Astrocyte of the cerebellum (primary cell): ENCODE measurements at regions not wholly inside any gene's neighbourhood (a gene's known extent, or its start where the extent isn't known, plus 50 kb on each side); places are given as distances from the start of the nearest gene placed in this dataset.

ENCODE experiments used
- DNase-seq: peaks from one replicate; pipeline ENCODE4 v3.0.0-alpha.2; 2011; ENCODE audit warnings: low read depth
- H3K4me3 ChIP-seq: 2 replicates; pipeline ENCODE4 v1.5.1; 2011; ENCODE audit warnings: mild to moderate bottlenecking, low read depth, low read length, moderate library complexity
- in situ Hi-C: cut with HindIII; loops from 2 replicates; pipeline ENCODE4 v1.10.0; 2017; ENCODE audit warnings: low sequenced_read_pairs
- TF ChIP-seq, protein P1 (sequence below): IDR thresholded peaks from 2 replicates; pipeline ENCODE4 v1.5.1; 2012; ENCODE audit warnings: low read length, low read depth, moderate library complexity, mild to moderate bottlenecking; ENCODE audit errors: missing control alignments

DNA sequence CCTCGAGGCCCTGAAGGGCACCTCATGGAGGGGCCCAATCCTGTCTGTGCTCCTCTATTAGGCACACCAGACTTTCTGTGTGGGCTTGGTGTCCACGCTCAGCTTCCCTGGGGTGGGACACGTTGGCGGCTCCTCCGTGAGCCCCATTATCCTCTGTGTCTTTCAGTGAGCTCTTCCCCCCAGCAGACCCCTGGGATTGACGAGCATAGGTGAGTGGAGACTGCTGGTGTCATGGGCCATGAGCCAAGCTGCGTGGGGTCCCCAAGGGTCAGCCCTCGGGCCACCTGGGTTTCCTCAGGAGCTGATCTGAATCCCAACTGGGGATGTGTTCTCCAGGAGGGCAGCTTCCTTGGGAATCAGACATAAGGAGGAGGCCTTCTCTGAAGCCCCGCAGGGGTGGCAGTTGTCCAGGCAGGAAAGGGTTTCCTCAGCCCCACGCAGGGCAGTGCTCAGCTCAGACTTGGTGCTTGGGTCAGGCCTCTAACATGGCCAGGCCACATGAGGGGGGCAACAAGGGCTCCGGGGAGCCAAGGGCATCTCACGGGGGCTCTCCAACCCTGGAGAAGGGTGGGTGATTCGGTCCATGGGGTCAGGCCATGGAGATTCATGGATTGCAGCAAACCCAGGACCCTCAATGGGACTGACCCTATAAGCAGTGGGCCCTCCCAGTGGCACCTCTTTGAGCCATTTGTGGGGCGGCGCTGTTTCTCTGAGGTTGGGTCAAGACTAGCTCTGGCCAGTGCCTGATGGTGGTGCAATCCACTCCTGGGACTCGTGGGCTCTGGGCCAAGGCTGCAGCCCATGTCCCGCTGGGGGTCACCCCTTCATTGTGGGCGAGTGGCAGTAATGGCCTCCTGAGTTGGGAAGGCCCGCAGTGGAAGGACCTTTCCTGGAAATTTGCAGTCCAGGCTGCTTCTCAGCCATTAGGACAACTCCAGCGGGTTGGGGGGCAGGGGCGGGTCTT lies 222.5 kb downstream of the SNRPN start:
- TF ChIP-seq, protein P1, sequence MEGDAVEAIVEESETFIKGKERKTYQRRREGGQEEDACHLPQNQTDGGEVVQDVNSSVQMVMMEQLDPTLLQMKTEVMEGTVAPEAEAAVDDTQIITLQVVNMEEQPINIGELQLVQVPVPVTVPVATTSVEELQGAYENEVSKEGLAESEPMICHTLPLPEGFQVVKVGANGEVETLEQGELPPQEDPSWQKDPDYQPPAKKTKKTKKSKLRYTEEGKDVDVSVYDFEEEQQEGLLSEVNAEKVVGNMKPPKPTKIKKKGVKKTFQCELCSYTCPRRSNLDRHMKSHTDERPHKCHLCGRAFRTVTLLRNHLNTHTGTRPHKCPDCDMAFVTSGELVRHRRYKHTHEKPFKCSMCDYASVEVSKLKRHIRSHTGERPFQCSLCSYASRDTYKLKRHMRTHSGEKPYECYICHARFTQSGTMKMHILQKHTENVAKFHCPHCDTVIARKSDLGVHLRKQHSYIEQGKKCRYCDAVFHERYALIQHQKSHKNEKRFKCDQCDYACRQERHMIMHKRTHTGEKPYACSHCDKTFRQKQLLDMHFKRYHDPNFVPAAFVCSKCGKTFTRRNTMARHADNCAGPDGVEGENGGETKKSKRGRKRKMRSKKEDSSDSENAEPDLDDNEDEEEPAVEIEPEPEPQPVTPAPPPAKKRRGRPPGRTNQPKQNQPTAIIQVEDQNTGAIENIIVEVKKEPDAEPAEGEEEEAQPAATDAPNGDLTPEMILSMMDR, result no peak
- H3K4me3 ChIP-seq, result no peak overlapping the region
- in situ Hi-C loops, result no loop called here
- no peak for DNase-seq

DNA sequence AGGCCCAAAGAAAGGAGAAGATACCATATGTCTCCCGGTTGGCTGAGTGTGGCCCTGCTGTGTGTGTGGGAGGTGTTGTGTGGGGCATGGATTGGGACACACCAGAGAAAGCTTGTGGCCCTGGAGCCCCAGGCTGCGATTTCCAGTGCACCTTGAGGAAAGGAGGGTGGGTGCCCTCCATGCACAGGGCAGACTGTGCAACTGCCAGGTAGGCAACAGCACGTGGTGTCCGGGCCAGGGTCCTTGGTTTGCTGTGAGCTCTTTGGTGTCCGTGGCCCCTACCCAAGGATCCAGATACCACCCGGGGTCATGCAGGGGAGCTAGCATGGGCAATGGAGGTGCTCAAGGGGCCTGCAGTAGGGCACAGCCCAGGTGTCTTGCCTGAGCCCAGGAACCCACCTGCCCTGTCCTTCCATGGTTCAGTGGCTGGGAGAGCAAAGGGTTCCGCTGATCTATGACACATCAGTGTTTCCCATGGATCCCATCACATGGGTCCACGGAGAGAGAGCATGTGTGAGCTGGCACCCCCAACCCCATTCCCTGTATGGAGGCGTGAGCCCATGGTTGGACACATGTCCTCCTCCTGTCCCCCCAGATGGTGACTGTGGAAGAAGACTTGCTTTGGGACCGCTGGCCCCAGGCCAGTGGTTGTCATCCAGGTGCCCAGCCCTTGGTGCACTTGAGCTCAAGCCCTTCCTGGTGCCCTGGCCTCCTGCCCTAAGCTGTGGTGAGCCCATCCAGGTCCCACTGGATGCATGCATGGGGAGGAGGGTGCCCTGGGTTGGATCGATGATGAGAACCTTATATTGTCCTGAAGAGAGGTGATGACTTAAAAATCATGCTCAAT lies 223.4 kb downstream of the SNRPN start:
- TF ChIP-seq, protein P1, result no peak
- no peak for DNase-seq
- in situ Hi-C loops, result no loop called here
- H3K4me3 ChIP-seq, result no peak overlapping the region

DNA sequence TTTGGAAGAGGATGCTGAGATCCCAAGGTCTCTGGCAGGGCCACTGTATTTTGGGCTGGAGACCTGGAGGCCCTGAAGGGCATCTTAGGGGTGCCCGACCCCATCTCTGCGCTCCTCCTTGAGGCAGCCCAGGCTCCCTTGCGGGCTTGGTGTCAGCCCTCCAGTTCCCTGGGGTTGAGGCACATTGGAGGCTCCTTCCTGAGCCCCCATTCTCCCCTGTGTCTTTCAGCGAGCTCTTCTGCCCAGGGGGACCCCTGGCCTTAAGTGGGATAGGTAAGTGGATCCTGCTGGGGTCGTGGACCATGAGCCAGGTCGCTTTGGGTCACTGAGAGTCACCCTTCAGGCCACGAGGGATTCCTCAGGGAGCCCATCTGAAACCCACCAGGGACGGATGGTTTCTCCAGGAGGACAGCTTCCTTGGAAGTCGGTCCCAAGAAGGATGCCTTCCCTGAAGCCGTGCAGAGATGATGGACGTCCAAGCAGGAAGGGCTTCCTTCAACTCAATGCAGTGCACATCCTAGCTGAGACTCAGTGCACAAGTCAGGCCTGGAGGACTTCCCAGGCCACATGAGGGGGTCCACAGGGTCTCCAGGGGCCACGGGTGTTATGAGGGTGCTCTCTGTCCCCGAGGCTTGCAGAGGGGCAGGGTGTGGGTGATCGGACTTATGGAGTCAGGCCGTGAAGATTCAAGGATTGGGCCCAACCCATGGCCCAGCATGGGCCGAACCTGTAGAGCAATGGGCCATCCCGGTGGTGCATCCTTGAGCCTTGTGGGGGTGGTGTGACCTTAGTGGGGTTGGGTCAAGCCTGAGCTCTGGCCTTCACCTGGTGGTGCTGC lies 224.3 kb downstream of the SNRPN start:
- no peak overlapping the region for H3K4me3 ChIP-seq
- in situ Hi-C loops, result no loop called here
- no peak for DNase-seq
- TF ChIP-seq, protein P1, result no peak

DNA sequence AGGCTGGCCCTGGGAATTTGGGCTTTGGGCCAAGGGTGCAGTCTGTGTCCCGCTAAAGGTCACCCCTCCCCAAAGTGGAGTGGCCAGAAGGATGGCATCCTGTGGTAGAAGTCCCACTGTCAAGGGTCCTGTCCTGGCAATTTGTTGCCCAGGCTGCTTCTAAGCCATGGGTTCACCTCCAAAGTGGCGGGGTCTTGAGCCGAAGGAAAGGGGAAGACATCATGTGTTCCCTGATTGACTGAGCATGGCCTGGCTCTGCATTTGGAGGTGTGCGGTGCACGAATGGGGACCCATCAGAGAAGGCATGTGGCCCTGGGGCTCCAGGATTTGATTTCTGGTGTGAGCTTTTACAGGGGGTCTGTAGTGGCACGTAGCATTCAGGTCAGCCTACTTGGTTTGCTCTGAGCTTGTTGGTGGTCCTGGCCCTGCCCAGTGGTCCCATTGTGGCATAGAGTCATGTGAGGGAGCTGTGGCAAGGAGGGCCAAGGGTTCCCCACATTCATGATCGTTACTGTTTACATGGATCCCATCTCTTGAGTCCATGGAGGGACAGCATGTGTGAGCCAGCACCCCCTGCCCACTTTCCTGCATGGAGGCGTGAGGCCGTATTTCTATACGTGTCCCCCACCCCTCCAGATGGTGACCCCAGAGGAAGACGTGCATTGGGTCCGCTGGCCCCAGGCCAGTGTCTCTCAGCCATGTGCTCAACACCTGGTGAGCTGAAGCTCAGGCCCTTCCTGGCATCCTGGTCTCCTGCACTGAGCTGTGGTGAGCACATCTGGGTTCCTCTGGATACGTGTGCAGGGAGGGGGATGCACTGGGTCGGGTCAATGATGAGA lies 225.1 kb downstream of the SNRPN start:
- TF ChIP-seq, protein P1, result no peak
- H3K4me3 ChIP-seq, result no peak overlapping the region
- in situ Hi-C loops, result no loop called here
- no peak for DNase-seq

DNA sequence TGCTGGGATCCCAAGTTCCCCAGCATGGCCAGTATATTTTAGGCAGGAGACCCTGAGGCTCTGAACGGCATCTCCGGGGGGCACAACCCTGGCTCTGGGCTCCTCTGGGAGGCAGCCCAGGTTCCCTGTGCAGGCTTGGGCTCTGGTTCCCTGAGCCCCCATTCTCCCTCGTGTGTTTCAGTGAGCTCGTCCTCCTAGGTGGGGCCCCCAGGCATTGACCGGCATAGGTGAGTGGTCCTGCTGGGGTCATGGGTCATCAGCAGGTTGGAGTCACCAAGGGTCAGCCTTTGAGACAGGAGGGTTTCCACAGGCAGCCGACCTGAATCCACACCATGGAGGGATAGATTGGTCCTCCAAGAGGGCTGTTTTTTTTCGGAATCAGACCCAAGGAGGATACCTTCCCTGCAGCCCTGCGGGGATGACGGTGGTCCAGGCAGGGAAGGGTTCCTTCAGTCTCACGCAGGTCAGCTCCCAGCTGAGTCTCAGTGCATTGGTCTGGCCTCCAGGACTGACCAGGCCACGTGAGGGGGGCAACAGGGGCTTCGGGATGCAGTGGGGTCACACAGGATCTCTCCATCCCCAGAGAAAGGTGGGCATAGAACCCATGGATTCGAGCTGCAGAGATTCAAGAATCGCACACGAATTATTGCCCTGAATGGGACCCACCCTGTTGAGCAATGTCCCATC lies 226.0 kb downstream of the SNRPN start:
- in situ Hi-C loops, result no loop called here

More for the DNA sequence above, 226.0 kb downstream of the SNRPN start:
- TF ChIP-seq, protein P1, result no peak
- H3K4me3 ChIP-seq, result no peak overlapping the region
- no peak for DNase-seq
